Uterus (tissue), 2 donors: ENCODE measurements at regions not wholly inside any gene's neighbourhood (a gene's known extent, or its start where the extent isn't known, plus 50 kb on each side); places are given as distances from the start of the nearest gene placed in this dataset.

Experiments
- CTCF ChIP-seq, 4 experiments: fragments of 200-600 bp in 2 of 4; fragments of 450-650 bp in 2 of 4; sonication (generic) in 2 of 4; IDR thresholded peaks; one replicate each; pipeline ENCODE4 v1.5.1; 2016 to 2019; ENCODE audit warnings: antibody characterized with exemption in 4 of 4, mild to moderate bottlenecking in 2 of 4, moderate library complexity in 1 of 4
- POLR2A ChIP-seq, 2 donors: fragments of 450-650 bp; IDR thresholded peaks; one replicate each; pipeline ENCODE4 v1.6.1; 2016; ENCODE audit warnings: antibody characterized with exemption in 2 of 2, mild to moderate bottlenecking in 1 of 2, moderate library complexity in 1 of 2

GRCh38 chr20:6641012-6641411, 126.5 kb upstream of the BMP2 start:
- no peak for TF ChIP-seq POLR2A (IDR thresholded peaks at IDR 0.05)
- TF ChIP-seq CTCF (IDR thresholded peaks at IDR 0.05), result no peak
